ENCODE measurements at regions not wholly inside any gene's neighbourhood (a gene's known extent, or its start where the extent isn't known, plus 50 kb on each side); places are given as distances from the start of the nearest gene placed in this dataset.

GRCh38 chr4:3706111-3706511 lies 60.1 kb upstream of the ADRA2C start:
- in situ Hi-C loops (cut with HindIII; ENCODE audit: low pct_ligation_motif_present, low pct_unique_long_range_greater_than_20kb, low sequenced_read_pairs), result no loop called here
- no peak for DNase-seq

- in situ Hi-C loops (cut with HindIII; ENCODE audit: low pct_ligation_motif_present, low pct_unique_long_range_greater_than_20kb, low sequenced_read_pairs), result no loop called here
- no peak for DNase-seq
These were observed 60.8 kb upstream of the ADRA2C start for GRCh38 chr4:3705236-3705987.

- in situ Hi-C loops (cut with HindIII; ENCODE audit: low pct_ligation_motif_present, low pct_unique_long_range_greater_than_20kb, low sequenced_read_pairs), result no loop called here
- DNase-seq, result no peak
These were observed 61.5 kb upstream of the ADRA2C start for GRCh38 chr4:3704669-3705068.

- in situ Hi-C loops (cut with HindIII; ENCODE audit: low pct_ligation_motif_present, low pct_unique_long_range_greater_than_20kb, low sequenced_read_pairs), result no loop called here
- DNase-seq, result no peak
These were observed 62.3 kb upstream of the ADRA2C start for GRCh38 chr4:3703677-3704521.

- in situ Hi-C loops (cut with HindIII; ENCODE audit: low pct_ligation_motif_present, low pct_unique_long_range_greater_than_20kb, low sequenced_read_pairs), result no loop called here
- no peak for DNase-seq
These were observed 62.9 kb upstream of the ADRA2C start for GRCh38 chr4:3703343-3703676.

- in situ Hi-C loops (cut with HindIII; ENCODE audit: low pct_ligation_motif_present, low pct_unique_long_range_greater_than_20kb, low sequenced_read_pairs), result no loop called here
- no peak for DNase-seq
These were observed 63.5 kb upstream of the ADRA2C start for GRCh38 chr4:3702561-3703221.

GRCh38 chr4:3701736-3702560 lies 64.2 kb upstream of the ADRA2C start:
- DNase-seq, result no peak
- in situ Hi-C loops (cut with HindIII; ENCODE audit: low pct_ligation_motif_present, low pct_unique_long_range_greater_than_20kb, low sequenced_read_pairs), result no loop called here

GRCh38 chr4:3701271-3701734 lies 64.9 kb upstream of the ADRA2C start:
- no peak for DNase-seq
- in situ Hi-C loops (cut with HindIII; ENCODE audit: low pct_ligation_motif_present, low pct_unique_long_range_greater_than_20kb, low sequenced_read_pairs), result no loop called here

GRCh38 chr4:3700736-3701135 lies 65.4 kb upstream of the ADRA2C start:
- in situ Hi-C loops (cut with HindIII; ENCODE audit: low pct_ligation_motif_present, low pct_unique_long_range_greater_than_20kb, low sequenced_read_pairs), result no loop called here
- no peak for DNase-seq

- in situ Hi-C loops (cut with HindIII; ENCODE audit: low pct_ligation_motif_present, low pct_unique_long_range_greater_than_20kb, low sequenced_read_pairs), result no loop called here
- no peak for DNase-seq
These were observed 66.0 kb upstream of the ADRA2C start for GRCh38 chr4:3700223-3700622.

GRCh38 chr4:3699678-3700077 lies 66.5 kb upstream of the ADRA2C start:
- in situ Hi-C loops (cut with HindIII; ENCODE audit: low pct_ligation_motif_present, low pct_unique_long_range_greater_than_20kb, low sequenced_read_pairs), result no loop called here
- DNase-seq, result no peak

GRCh38 chr4:3699261-3699660 lies 66.9 kb upstream of the ADRA2C start:
- DNase-seq, result no peak
- in situ Hi-C loops (cut with HindIII; ENCODE audit: low pct_ligation_motif_present, low pct_unique_long_range_greater_than_20kb, low sequenced_read_pairs), result no loop called here

GRCh38 chr4:3697033-3697432 lies 69.2 kb upstream of the ADRA2C start:
- no peak for DNase-seq
- in situ Hi-C loops (cut with HindIII; ENCODE audit: low pct_ligation_motif_present, low pct_unique_long_range_greater_than_20kb, low sequenced_read_pairs), result no loop called here

- in situ Hi-C loops (cut with HindIII; ENCODE audit: low pct_ligation_motif_present, low pct_unique_long_range_greater_than_20kb, low sequenced_read_pairs), result no loop called here
- no peak for DNase-seq
These were observed 75.5 kb upstream of the ADRA2C start for GRCh38 chr4:3690551-3691152.

- in situ Hi-C loops (cut with HindIII; ENCODE audit: low pct_ligation_motif_present, low pct_unique_long_range_greater_than_20kb, low sequenced_read_pairs), result no loop called here
- DNase-seq, result no peak
These were observed 76.3 kb upstream of the ADRA2C start for GRCh38 chr4:3689576-3690550.

GRCh38 chr4:3689006-3689405 lies 77.2 kb upstream of the ADRA2C start:
- no peak for DNase-seq
- in situ Hi-C loops (cut with HindIII; ENCODE audit: low pct_ligation_motif_present, low pct_unique_long_range_greater_than_20kb, low sequenced_read_pairs), result no loop called here

Measured in ACHN (cell line).